Heart left ventricle (tissue), 16 donors: ENCODE measurements at regions not wholly inside any gene's neighbourhood (a gene's known extent, or its start where the extent isn't known, plus 50 kb on each side); places are given as distances from the start of the nearest gene placed in this dataset.

Experiments used
- ATAC-seq, 4 donors: fragments of 200-7000 bp; cut with Tn5 transposase; one replicate each; pipeline ENCODE4 v1.9.1; 2020 to 2022; ENCODE audit warnings: moderate library complexity in 4 of 4, mild to moderate bottlenecking in 3 of 4, moderate number of reproducible peaks in 1 of 4
- DNase-seq, 5 donors: peaks; one replicate each; pipeline ENCODE4 v3.0.0-alpha.2; 2020
- H3K27ac ChIP-seq, 12 donors: fragments of 200-600 bp; sonication (generic) in 4 of 12; one replicate each; pipeline versions ENCODE4 v1.5.0 to v1.8.0; 2016 to 2022; ENCODE audit warnings: mild to moderate bottlenecking in 2 of 12
- H3K27me3 ChIP-seq, 9 donors: fragments of 200-600 bp; sonication (generic) in 2 of 9; one replicate each; pipeline versions ENCODE4 v1.5.1 to v1.8.0; 2016 to 2022; ENCODE audit warnings: mild to moderate bottlenecking in 3 of 9
- H3K36me3 ChIP-seq, 9 donors: fragments of 200-600 bp; sonication (generic) in 2 of 9; one replicate each; pipeline versions ENCODE4 v1.5.0 to v1.8.0; 2018 to 2022; ENCODE audit warnings: mild to moderate bottlenecking in 2 of 9
- H3K4me1 ChIP-seq, 12 donors: fragments of 200-600 bp; sonication (generic) in 4 of 12; one replicate each; pipeline versions ENCODE4 v1.5.0 to v1.8.0; 2016 to 2022; ENCODE audit warnings: mild to moderate bottlenecking in 3 of 12
- H3K4me3 ChIP-seq, 12 donors: fragments of 200-600 bp; sonication (generic) in 4 of 12; one replicate each; pipeline versions ENCODE4 v1.5.0 to v1.8.0; 2017 to 2022; ENCODE audit warnings: mild to moderate bottlenecking in 9 of 12, moderate library complexity in 4 of 12
- H3K9me3 ChIP-seq, 12 donors: fragments of 200-600 bp; sonication (generic) in 4 of 12; one replicate each; pipeline versions ENCODE4 v1.5.0 to v1.8.0; 2016 to 2022; ENCODE audit warnings: mild to moderate bottlenecking in 1 of 12
- CTCF ChIP-seq, 12 donors: fragments of 200-600 bp; sonication (generic) in 4 of 12; IDR thresholded peaks; one replicate each; pipeline versions ENCODE4 v1.5.0 to v1.8.0; 2018 to 2022; ENCODE audit warnings: antibody characterized with exemption in 12 of 12, mild to moderate bottlenecking in 5 of 12
- POLR2A ChIP-seq, 2 donors: fragments of 450-650 bp; IDR thresholded peaks; one replicate each; pipeline ENCODE4 v1.6.1; 2017; ENCODE audit warnings: antibody characterized with exemption in 2 of 2, mild to moderate bottlenecking in 2 of 2, moderate library complexity in 2 of 2
- WGBS, 4 donors: extraction: QIAGEN DNeasy Blood & Tissue Kit in 2 of 4; methylation state at CpG; one replicate each; pipeline versions ENCODE4 v1.1.5 to v1.1.7; 2013 to 2018; 5-methylcytosine and 5-hydroxymethylcytosine counted together
- intact Hi-C, 10 donors: fragments of 100-400 bp; cut with DNase I; formaldehyde crosslinking; loops; one replicate each; pipeline versions ENCODE4 v1.11.1 to v1.14.2; 2022
- donor health status: ischemic (EF 13 %, LVEDD 7.1; RV severe dilation, severe dysfunction).
- donor health status: healthy with polysubstance abuse.
- donor health status: DM: no; HTN: yes; CAD: no.
- donor health status: DM: no; HTN: no; CAD: no.
- donor health status: ischemic (EF 25% LVEDD 6.9; RV normal size, moderate dysfunction).
- donor health status: ischemic (EF 25% LVEDD 5.7; RV mildly dilated, moderate dysfunction).
- donor health status: healthy.
- donor health status: DM: yes; HTN: yes; CAD: no.
- donor health status: ischemic (EF 35%, LVEDD 5.7; RV mildly dilated, moderate dysfunction).
- donor health status: nonischemic (EF 11% LVEDD 7.7; RV severe dilation, severe dysfunction).
- donor health status: DM: yes; HTN: yes; CAD: no.
- donor health status: PGD.
- donor health status: ischemic (EF 29% LVEDD 5.4; RV normal size, mild dysfunction).
- donor health status: nonischemic (EF 23%, LVEDD 6.1; RV moderate dilation, normal function).

DNA sequence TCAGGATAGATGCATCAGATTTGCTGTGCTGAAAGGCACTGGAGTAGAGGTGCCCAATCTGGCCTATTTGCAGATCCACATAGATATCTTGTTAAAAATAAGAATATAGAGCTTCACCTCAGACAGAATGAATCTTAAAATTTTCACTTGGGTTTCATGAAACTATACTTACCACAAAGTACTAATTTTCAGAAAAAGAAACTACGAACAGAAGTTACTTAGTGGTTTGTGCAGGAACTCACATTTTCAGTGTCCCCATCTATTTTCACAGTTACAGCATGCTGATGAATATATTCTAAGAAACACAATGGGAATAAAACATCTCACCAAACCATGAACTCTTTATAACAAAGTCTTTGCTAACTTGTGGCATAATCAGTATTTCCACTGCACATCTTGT lies 449.4 kb downstream of the RERGL start:
- no peak for ATAC-seq
- peaks cover 0 to 8% (median 0%) of the 10 kb centered on the region in 9 donors for H3K27me3 ChIP-seq
- peaks cover 0 to 3% (median 0%) of the 10 kb centered on the region in 12 donors for H3K4me1 ChIP-seq
- intact Hi-C loops: loop anchor here in 5 of 10 donors (5.0 to 10.0 kb wide), 4 partner anchors 1253 to 1656 kb away; no protein-coding TSS in a partner anchor
- TF ChIP-seq CTCF (IDR thresholded peaks at IDR 0.05) (no peak), POLR2A (IDR thresholded peaks at IDR 0.05) (no peak)
- no peaks in the 10 kb centered on the region for H3K36me3 ChIP-seq
- no peak for DNase-seq
- H3K27ac ChIP-seq: no peak overlapping the region
- no peaks in the 10 kb centered on the region for H3K9me3 ChIP-seq
- WGBS, 4 donors: 75 to 84% (median 81%) methylated on average over 1 of the region's 1 CpG
- no peak overlapping the region for H3K4me3 ChIP-seq

DNA sequence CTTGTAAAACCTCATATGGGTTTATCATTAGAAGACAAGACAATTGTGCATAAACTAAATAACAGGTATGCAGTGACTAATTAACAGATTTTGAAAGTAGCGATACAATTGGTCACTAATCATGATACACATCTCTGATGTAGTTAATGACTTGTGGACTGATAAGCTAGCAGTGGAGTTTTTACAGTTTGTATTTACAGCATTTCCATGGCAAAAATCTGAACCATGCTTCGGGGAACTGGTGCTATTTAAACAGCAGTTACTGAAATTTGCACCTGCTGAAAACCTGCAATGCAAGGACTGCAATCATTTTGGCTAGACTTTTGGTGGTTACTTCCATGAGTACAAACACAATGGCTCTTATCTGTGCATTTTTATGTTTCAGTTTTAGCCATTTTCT lies 471.2 kb downstream of the RERGL start:
- peaks cover 0 to 6% (median 0%) of the 10 kb centered on the region in 12 donors for H3K9me3 ChIP-seq
- H3K36me3 ChIP-seq: no peaks in the 10 kb centered on the region

DNA sequence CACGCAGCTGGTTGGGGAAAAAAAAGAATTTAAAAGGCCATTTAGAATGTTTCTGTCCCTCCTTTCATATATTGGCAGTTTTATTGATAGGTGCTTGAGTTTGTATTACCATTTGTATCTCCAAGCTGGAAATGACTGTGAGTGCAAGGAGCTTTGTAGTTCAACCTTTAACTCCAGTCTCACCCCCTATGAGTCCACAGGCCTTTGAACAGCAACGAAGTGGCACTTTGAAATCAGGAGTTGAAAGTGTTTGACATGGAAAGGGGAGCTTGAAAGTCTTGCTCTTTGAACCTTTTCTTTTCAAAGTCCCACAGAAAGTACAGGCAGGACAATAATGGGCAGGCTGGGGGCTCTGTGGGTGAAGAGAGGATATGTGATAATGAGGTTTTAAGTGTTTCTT lies 480.3 kb downstream of the RERGL start:
- intact Hi-C loops: no loop called here
- 41 to 54% (median 49%) methylated on average over 2 of the region's 2 CpGs for WGBS, 4 donors

More for the DNA sequence above, 471.2 kb downstream of the RERGL start:
- H3K4me3 ChIP-seq: no peak overlapping the region
- H3K4me1 ChIP-seq: no peaks in the 10 kb centered on the region
- intact Hi-C loops: no loop called here
- ATAC-seq: no peak
- no peak overlapping the region for H3K27ac ChIP-seq
- H3K27me3 ChIP-seq: no peaks in the 10 kb centered on the region
- 75 to 86% (median 78%) methylated on average over 2 of the region's 2 CpGs for WGBS, 4 donors
- TF ChIP-seq POLR2A (IDR thresholded peaks at IDR 0.05) (no peak), CTCF (IDR thresholded peaks at IDR 0.05) (no peak)
- DNase-seq: no peak

GRCh38 chr12:17609153-17609552 lies 480.8 kb downstream of the RERGL start:
- intact Hi-C loops: no loop called here
- ATAC-seq (no peak), DNase-seq (no peak)
- no peaks in the 10 kb centered on the region for H3K27me3 ChIP-seq
- WGBS, 4 donors: 44 to 78% (median 67%) methylated on average over 1 of the region's 1 CpG
- TF ChIP-seq POLR2A (IDR thresholded peaks at IDR 0.05) (no peak), CTCF (IDR thresholded peaks at IDR 0.05) (no peak)
- H3K36me3 ChIP-seq: no peaks in the 10 kb centered on the region
- no peaks in the 10 kb centered on the region for H3K9me3 ChIP-seq
- no peak overlapping the region for H3K27ac ChIP-seq
- H3K4me1 ChIP-seq: no peaks in the 10 kb centered on the region
- no peak overlapping the region for H3K4me3 ChIP-seq

More for the DNA sequence above, 480.3 kb downstream of the RERGL start:
- Histone ChIP-seq H3K9me3 (no peaks in the 10 kb centered on the region), H3K4me1 (no peaks in the 10 kb centered on the region), H3K36me3 (no peaks in the 10 kb centered on the region), H3K27me3 (no peaks in the 10 kb centered on the region), H3K4me3 (no peak overlapping the region), H3K27ac (no peak overlapping the region)
- no peak for DNase-seq
- ATAC-seq: no peak
- no peak for TF ChIP-seq POLR2A (IDR thresholded peaks at IDR 0.05)
- TF ChIP-seq CTCF (IDR thresholded peaks at IDR 0.05): no peak
